ENCODE measurements at regions not wholly inside any gene's neighbourhood (a gene's known extent, or its start where the extent isn't known, plus 50 kb on each side); places are given as distances from the start of the nearest gene placed in this dataset.

DNA sequence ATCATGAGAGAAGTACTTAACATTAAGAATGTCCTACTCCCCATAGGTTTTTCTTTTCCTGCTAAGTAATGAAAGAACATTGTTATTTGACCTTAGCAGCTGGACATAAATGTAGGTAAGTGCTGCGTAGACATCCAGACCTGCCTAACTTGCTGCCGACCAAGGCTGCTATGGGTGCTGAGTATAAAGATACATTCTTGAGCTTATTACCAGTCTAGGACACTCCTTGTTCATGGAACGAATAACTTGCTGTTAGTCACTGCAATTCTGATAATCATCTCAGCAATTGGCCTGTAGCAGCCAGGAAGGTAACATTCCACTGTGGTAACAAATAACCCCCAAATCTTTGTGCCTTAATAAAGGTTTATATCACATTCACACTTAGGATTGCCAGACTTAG is 478.1 kb downstream of the VRK1 start:
- DNase-seq: no peak
- 91% methylated on average over 3 of the region's 3 CpGs for WGBS (ENCODE audit: insufficient coverage)
- peaks cover 15 to 18% of the 10 kb centered on the region in 2 donors for H3K4me1 Mint-ChIP-seq
- H3K27ac Mint-ChIP-seq: no peak overlapping the region
- no peaks in the 10 kb centered on the region for H3K36me3 ChIP-seq (ENCODE audit: control insufficient read depth, insufficient read depth, low read length)
- TF ChIP-seq, protein P1, sequence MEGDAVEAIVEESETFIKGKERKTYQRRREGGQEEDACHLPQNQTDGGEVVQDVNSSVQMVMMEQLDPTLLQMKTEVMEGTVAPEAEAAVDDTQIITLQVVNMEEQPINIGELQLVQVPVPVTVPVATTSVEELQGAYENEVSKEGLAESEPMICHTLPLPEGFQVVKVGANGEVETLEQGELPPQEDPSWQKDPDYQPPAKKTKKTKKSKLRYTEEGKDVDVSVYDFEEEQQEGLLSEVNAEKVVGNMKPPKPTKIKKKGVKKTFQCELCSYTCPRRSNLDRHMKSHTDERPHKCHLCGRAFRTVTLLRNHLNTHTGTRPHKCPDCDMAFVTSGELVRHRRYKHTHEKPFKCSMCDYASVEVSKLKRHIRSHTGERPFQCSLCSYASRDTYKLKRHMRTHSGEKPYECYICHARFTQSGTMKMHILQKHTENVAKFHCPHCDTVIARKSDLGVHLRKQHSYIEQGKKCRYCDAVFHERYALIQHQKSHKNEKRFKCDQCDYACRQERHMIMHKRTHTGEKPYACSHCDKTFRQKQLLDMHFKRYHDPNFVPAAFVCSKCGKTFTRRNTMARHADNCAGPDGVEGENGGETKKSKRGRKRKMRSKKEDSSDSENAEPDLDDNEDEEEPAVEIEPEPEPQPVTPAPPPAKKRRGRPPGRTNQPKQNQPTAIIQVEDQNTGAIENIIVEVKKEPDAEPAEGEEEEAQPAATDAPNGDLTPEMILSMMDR (IDR thresholded peaks at IDR 0.05): no peak
- no peak for ATAC-seq
- intact Hi-C loops (cut with micrococcal nuclease): no loop called here
- no peaks in the 10 kb centered on the region for H3K9me3 Mint-ChIP-seq
- H3K27me3 ChIP-seq (ENCODE audit: control insufficient read depth, insufficient read depth, low read length): no peaks in the 10 kb centered on the region
- H3K4me3 Mint-ChIP-seq: no peak overlapping the region
- H3K27me3 Mint-ChIP-seq (ENCODE audit: low read depth in 2 of 2): peaks cover 18 to 46% of the 10 kb centered on the region in 2 donors
- H3K4me1 ChIP-seq (ENCODE audit: control insufficient read depth, insufficient read depth, low read length): peaks cover 4% of the 10 kb centered on the region
- no peak overlapping the region for H3K27ac ChIP-seq (ENCODE audit: low read length)
- no peaks in the 10 kb centered on the region for H3K36me3 Mint-ChIP-seq
- no peaks in the 10 kb centered on the region for H3K9me3 ChIP-seq (ENCODE audit: control insufficient read depth, insufficient read depth, low read length)
- no peak overlapping the region for H3K4me3 ChIP-seq (ENCODE audit: low read length)

DNA sequence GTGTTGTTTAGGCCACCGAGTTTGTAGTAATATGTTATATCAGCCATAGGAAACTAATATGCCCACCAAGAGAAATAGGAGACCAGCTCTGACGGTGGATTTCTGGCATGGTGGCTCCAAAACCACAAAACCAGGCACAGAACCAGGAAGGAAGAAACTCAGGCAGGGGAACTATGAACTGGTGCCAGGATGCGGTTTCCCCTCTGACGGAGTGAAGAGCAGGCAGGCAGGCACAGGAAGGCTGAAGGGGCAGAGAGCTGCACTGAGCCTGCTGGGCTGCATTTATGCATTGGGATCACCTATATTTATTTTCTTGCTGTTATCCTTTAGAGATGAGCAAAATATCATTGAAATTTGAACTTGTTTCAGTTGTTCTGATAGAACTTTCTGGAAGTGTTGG is 479.4 kb downstream of the VRK1 start:
- no peaks in the 10 kb centered on the region for H3K9me3 ChIP-seq (ENCODE audit: control insufficient read depth, insufficient read depth, low read length)
- no peaks in the 10 kb centered on the region for H3K27me3 ChIP-seq (ENCODE audit: control insufficient read depth, insufficient read depth, low read length)
- TF ChIP-seq, protein P1 (IDR thresholded peaks at IDR 0.05): no peak
- DNase-seq (peak in 1 of 2 donors; percentile 45), ATAC-seq (peak in 1 of 3 donors; percentile 38)
- intact Hi-C loops (cut with micrococcal nuclease): no loop called here
- H3K36me3 ChIP-seq (ENCODE audit: control insufficient read depth, insufficient read depth, low read length): no peaks in the 10 kb centered on the region
- Mint-ChIP-seq H3K9me3 (no peaks in the 10 kb centered on the region), H3K27me3 (ENCODE audit: low read depth in 2 of 2) (peaks cover 15 to 46% of the 10 kb centered on the region in 2 donors), H3K4me3 (no peak overlapping the region), H3K36me3 (no peaks in the 10 kb centered on the region), H3K4me1 (peaks cover 15 to 18% of the 10 kb centered on the region in 2 donors), H3K27ac (no peak overlapping the region)
- peaks cover 4% of the 10 kb centered on the region for H3K4me1 ChIP-seq (ENCODE audit: control insufficient read depth, insufficient read depth, low read length)
- no peak overlapping the region for H3K27ac ChIP-seq (ENCODE audit: low read length)
- WGBS (ENCODE audit: insufficient coverage): 10% methylated on average over 4 of the region's 4 CpGs
- no peak overlapping the region for H3K4me3 ChIP-seq (ENCODE audit: low read length)

DNA sequence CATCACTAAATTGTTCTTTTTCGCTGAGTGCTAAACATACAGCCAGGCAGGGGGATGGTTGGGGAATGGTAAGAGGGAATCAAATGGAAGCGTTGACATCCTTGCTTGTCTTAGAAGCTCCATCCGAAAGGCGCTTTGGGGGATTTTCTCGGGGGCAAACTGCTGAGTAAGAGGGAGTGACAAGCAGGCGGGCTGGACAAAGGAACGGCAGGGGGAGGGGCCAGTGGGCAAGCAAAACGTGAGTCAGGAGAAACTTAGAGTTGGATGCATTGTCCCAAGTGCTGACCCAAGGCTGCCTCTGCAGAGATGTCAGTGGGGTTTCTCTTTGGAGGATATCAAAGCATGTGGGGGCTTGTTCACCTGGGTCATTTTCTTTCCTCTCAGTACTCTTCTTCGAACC is 480.5 kb downstream of the VRK1 start:
- no peaks in the 10 kb centered on the region for H3K9me3 Mint-ChIP-seq
- H3K27me3 Mint-ChIP-seq (ENCODE audit: low read depth in 2 of 2): peaks cover 13 to 46% of the 10 kb centered on the region in 2 donors
- WGBS (ENCODE audit: insufficient coverage): 73% methylated on average over 9 of the region's 9 CpGs
- intact Hi-C loops (cut with micrococcal nuclease): no loop called here
- H3K36me3 ChIP-seq (ENCODE audit: control insufficient read depth, insufficient read depth, low read length): no peaks in the 10 kb centered on the region
- ATAC-seq: no peak
- no peak overlapping the region for H3K4me3 Mint-ChIP-seq
- no peak for DNase-seq
- no peaks in the 10 kb centered on the region for H3K27me3 ChIP-seq (ENCODE audit: control insufficient read depth, insufficient read depth, low read length)
- H3K4me1 ChIP-seq (ENCODE audit: control insufficient read depth, insufficient read depth, low read length): peaks cover 4% of the 10 kb centered on the region
- no peaks in the 10 kb centered on the region for H3K9me3 ChIP-seq (ENCODE audit: control insufficient read depth, insufficient read depth, low read length)
- no peak overlapping the region for H3K4me3 ChIP-seq (ENCODE audit: low read length)
- H3K36me3 Mint-ChIP-seq: no peaks in the 10 kb centered on the region
- no peak overlapping the region for H3K27ac Mint-ChIP-seq
- no peak overlapping the region for H3K27ac ChIP-seq (ENCODE audit: low read length)
- TF ChIP-seq, protein P1 (IDR thresholded peaks at IDR 0.05): no peak
- H3K4me1 Mint-ChIP-seq: peaks cover 15 to 18% of the 10 kb centered on the region in 2 donors

GRCh38 chr14:97280526-97280925 is 483.3 kb downstream of the VRK1 start:
- Histone ChIP-seq H3K27ac (ENCODE audit: low read length) (no peak overlapping the region), H3K4me3 (ENCODE audit: low read length) (no peak overlapping the region), H3K9me3 (ENCODE audit: control insufficient read depth, insufficient read depth, low read length) (no peaks in the 10 kb centered on the region), H3K4me1 (ENCODE audit: control insufficient read depth, insufficient read depth, low read length) (peaks cover 4% of the 10 kb centered on the region), H3K36me3 (ENCODE audit: control insufficient read depth, insufficient read depth, low read length) (no peaks in the 10 kb centered on the region), H3K27me3 (ENCODE audit: control insufficient read depth, insufficient read depth, low read length) (no peaks in the 10 kb centered on the region)
- WGBS (ENCODE audit: insufficient coverage): 91% methylated on average over 9 of the region's 10 CpGs
- H3K4me1 Mint-ChIP-seq: peaks cover 14 to 16% of the 10 kb centered on the region in 2 donors
- no peaks in the 10 kb centered on the region for H3K9me3 Mint-ChIP-seq
- intact Hi-C loops (cut with micrococcal nuclease): no loop called here
- TF ChIP-seq, protein P1 (IDR thresholded peaks at IDR 0.05): no peak
- no peak overlapping the region for H3K4me3 Mint-ChIP-seq
- H3K27ac Mint-ChIP-seq: no peak overlapping the region
- peaks cover 10 to 37% of the 10 kb centered on the region in 2 donors for H3K27me3 Mint-ChIP-seq (ENCODE audit: low read depth in 2 of 2)
- H3K36me3 Mint-ChIP-seq: no peaks in the 10 kb centered on the region
- DNase-seq (no peak), ATAC-seq (no peak)
